ENCODE measurements at regions not wholly inside any gene's neighbourhood (a gene's known extent, or its start where the extent isn't known, plus 50 kb on each side); places are given as distances from the start of the nearest gene placed in this dataset.

- no peaks in the 10 kb centered on the region for H3K9me1 ChIP-seq (ENCODE audit: insufficient read depth, low read length)
- H2AFZ ChIP-seq (replicated peaks; ENCODE audit: low read length, poor library complexity): no peak overlapping the region
- no peak overlapping the region for H3K56ac ChIP-seq (ENCODE audit: extremely low read depth, insufficient read depth, low read length)
- no peaks in the 10 kb centered on the region for H3K4me1 ChIP-seq (ENCODE audit: control insufficient read depth, insufficient read depth, low read length)
- H3K9ac ChIP-seq (ENCODE audit: low read depth, low read length): no peak overlapping the region
- no peak overlapping the region for H3K18ac ChIP-seq (ENCODE audit: low read depth, low read length)
- no peak overlapping the region for H2AK5ac ChIP-seq (ENCODE audit: low read depth, low read length)
- no TSS peak for BruUV-seq (replicated peaks)
- no peak overlapping the region for H3K4me2 ChIP-seq (ENCODE audit: low read depth, low read length)
- H3K27me3 ChIP-seq (ENCODE audit: control insufficient read depth, insufficient read depth, low read length): no peaks in the 10 kb centered on the region
- H2AK9ac ChIP-seq (replicated peaks; ENCODE audit: low read depth, low read length, poor library complexity): no peak overlapping the region
- H4K91ac ChIP-seq (ENCODE audit: insufficient read depth, low read depth, low read length): no peak overlapping the region
- H3K14ac ChIP-seq (replicated peaks; ENCODE audit: low read depth, low read length): no peak overlapping the region
- no peak overlapping the region for H3K23ac ChIP-seq (ENCODE audit: low read depth, low read length)
- H3K4me3 ChIP-seq (ENCODE audit: insufficient read depth, low read depth, low read length): no peak overlapping the region
- TF ChIP-seq MAFK (IDR thresholded peaks at IDR 0.05; ENCODE audit: low read depth, low read length): no peak
- TF ChIP-seq CHD1 (IDR thresholded peaks at IDR 0.05; ENCODE audit: low read depth, low read length): no peak
- no peak for TF ChIP-seq SMC3 (IDR thresholded peaks at IDR 0.05; ENCODE audit: low read depth, low read length)
- TF ChIP-seq USF2 (IDR thresholded peaks at IDR 0.05; ENCODE audit: low read depth, low read length): no peak
- no peak for TF ChIP-seq MXI1 (IDR thresholded peaks at IDR 0.05; ENCODE audit: borderline replicate concordance, low read depth, low read length)
- TF ChIP-seq RAD21 (IDR thresholded peaks at IDR 0.05; ENCODE audit: low read length): no peak
- no peak for TF ChIP-seq MAZ (IDR thresholded peaks at IDR 0.05; ENCODE audit: borderline replicate concordance, low read depth, low read length)
- TF ChIP-seq NFE2L2 (IDR thresholded peaks at IDR 0.05; ENCODE audit: low read depth, low read length): no peak
- TF ChIP-seq RFX5 (IDR thresholded peaks at IDR 0.05; ENCODE audit: low read depth, low read length): no peak
- no peak for TF ChIP-seq BHLHE40 (IDR thresholded peaks at IDR 0.05; ENCODE audit: low read depth, low read length)
- no peak for TF ChIP-seq FOS (IDR thresholded peaks at IDR 0.05; ENCODE audit: low read depth, low read length)
- no peak for TF ChIP-seq CTCF (conservative IDR thresholded peaks at IDR 0.05; ENCODE audit: low read depth, low read length)
- TF ChIP-seq ELK1 (IDR thresholded peaks at IDR 0.05; ENCODE audit: borderline replicate concordance, low read depth, low read length): no peak
- TF ChIP-seq POLR2A (IDR thresholded peaks at IDR 0.05; ENCODE audit: low read depth, low read length): no peak
- no peak for TF ChIP-seq RCOR1 (IDR thresholded peaks at IDR 0.05; ENCODE audit: insufficient replicate concordance, low read length)
- TF ChIP-seq CEBPB (IDR thresholded peaks at IDR 0.05; ENCODE audit: low read depth, low read length): no peak
- H4K8ac ChIP-seq (ENCODE audit: low read depth in 2 of 2, low read length in 2 of 2): no peak overlapping the region
- ATAC-seq (ENCODE audit: low read depth): no peak
- ChIA-PET CTCF (interaction anchor here (1.1 to 1.3 kb wide), 2 partner anchors 19 to 34 kb away, joined by 3 to 4 read pairs; no protein-coding TSS in a partner anchor), POLR2A (ENCODE audit: unreplicated experiment) (no interaction called here)
- no peaks in the 10 kb centered on the region for H3K9me3 ChIP-seq (ENCODE audit: control insufficient read depth, insufficient read depth, low read length)
- dilution Hi-C loops (cut with HindIII; ENCODE audit: low sequenced_read_pairs, unreplicated experiment) (no loop called here), intact Hi-C loops (cut with micrococcal nuclease) (no loop called here), in situ Hi-C loops (cut with MboI; ENCODE audit: low sequenced_read_pairs) (no loop called here)
- no peak overlapping the region for H2BK120ac ChIP-seq (ENCODE audit: low read depth, low read length)
- no peak overlapping the region for H3K27ac ChIP-seq (ENCODE audit: insufficient read depth, low read length)
- no peaks in the 10 kb centered on the region for H3K79me1 ChIP-seq (ENCODE audit: low read depth in 1 of 2, low read length in 2 of 2)
- H4K5ac ChIP-seq (ENCODE audit: low read depth, low read length): no peak overlapping the region
- H2BK20ac ChIP-seq (ENCODE audit: low read depth, low read length): no peak overlapping the region
- H3K4ac ChIP-seq (ENCODE audit: low read depth, low read length): no peak overlapping the region
- no peaks in the 10 kb centered on the region for H3K36me3 ChIP-seq (ENCODE audit: control insufficient read depth, insufficient read depth, low read length)
- no peak overlapping the region for H2BK5ac ChIP-seq (ENCODE audit: low read depth, low read length, poor library complexity, severe bottlenecking)
- no peak for DNase-seq
- no peak overlapping the region for H2BK15ac ChIP-seq (ENCODE audit: low read depth, low read length)
- no peaks in the 10 kb centered on the region for H4K20me1 ChIP-seq (ENCODE audit: insufficient read depth, low read length)
These were observed 147.7 kb downstream of the FCRL5 start for GRCh38 chr1:157404614-157405013.
